Peyer's patch (tissue), 4 donors: ENCODE measurements at regions not wholly inside any gene's neighbourhood (a gene's known extent, or its start where the extent isn't known, plus 50 kb on each side); places are given as distances from the start of the nearest gene placed in this dataset.

ENCODE experiments used
- DNase-seq, 3 donors: peaks; one replicate each; pipeline ENCODE4 v3.0.0-alpha.2; 2017 to 2019
- H3K27ac ChIP-seq, 4 donors: fragments of 200-600 bp; sonication (generic); one replicate each; pipeline ENCODE4 v1.5.1; 2016 to 2019
- H3K27me3 ChIP-seq, 2 donors: fragments of 200-600 bp; sonication (generic); one replicate each; pipeline ENCODE4 v1.5.1; 2019
- H3K36me3 ChIP-seq, 3 donors: fragments of 200-600 bp; sonication (generic); one replicate each; pipeline ENCODE4 v1.5.1; 2016 to 2019
- H3K4me1 ChIP-seq, 4 donors: fragments of 200-600 bp; sonication (generic); one replicate each; pipeline ENCODE4 v1.5.1; 2016 to 2019
- H3K4me3 ChIP-seq, 4 donors: fragments of 200-600 bp; sonication (generic); 1 replicate in 3 of 4; 2 replicates in 1 of 4; pipeline ENCODE4 v1.5.1; 2016 to 2019; ENCODE audit warnings: mild to moderate bottlenecking in 1 of 4
- H3K9me3 ChIP-seq, 4 donors: fragments of 200-600 bp; sonication (generic); one replicate each; pipeline ENCODE4 v1.5.1; 2016 to 2019; ENCODE audit warnings: mild to moderate bottlenecking in 1 of 4
- CTCF ChIP-seq, 6 experiments: fragments of 450-650 bp in 4 of 6; fragments of 200-600 bp in 2 of 6; sonication (generic) in 1 of 6; IDR thresholded peaks; one replicate each; pipeline ENCODE4 v1.5.1; 2017 to 2019; ENCODE audit warnings: antibody characterized with exemption in 6 of 6, mild to moderate bottlenecking in 3 of 6, moderate library complexity in 1 of 6
- POLR2A ChIP-seq, 2 donors: fragments of 450-650 bp; IDR thresholded peaks; one replicate each; pipeline ENCODE4 v1.5.1; 2017; ENCODE audit warnings: antibody characterized with exemption in 2 of 2, mild to moderate bottlenecking in 2 of 2, moderate library complexity in 2 of 2

GRCh38 chr10:83182076-83182475, 957.2 kb upstream of the GHITM start:
- DNase-seq, result no peak
- no peaks in the 10 kb centered on the region for H3K36me3 ChIP-seq
- H3K27ac ChIP-seq, result no peak overlapping the region
- H3K27me3 ChIP-seq, result no peaks in the 10 kb centered on the region
- H3K4me1 ChIP-seq, result no peaks in the 10 kb centered on the region
- TF ChIP-seq CTCF (IDR thresholded peaks at IDR 0.05), result no peak
- TF ChIP-seq POLR2A (IDR thresholded peaks at IDR 0.05), result no peak
- H3K4me3 ChIP-seq, result no peak overlapping the region
- H3K9me3 ChIP-seq, result no peaks in the 10 kb centered on the region

- no peak overlapping the region for H3K4me3 ChIP-seq
Measured at GRCh38 chr10:83184641-83185040, 954.7 kb upstream of the GHITM start.

GRCh38 chr10:83190614-83191013, 948.7 kb upstream of the GHITM start:
- no peaks in the 10 kb centered on the region for H3K36me3 ChIP-seq
- TF ChIP-seq CTCF (IDR thresholded peaks at IDR 0.05) (no peak), POLR2A (IDR thresholded peaks at IDR 0.05) (no peak)

More at GRCh38 chr10:83184641-83185040, 954.7 kb upstream of the GHITM start:
- H3K36me3 ChIP-seq, result no peaks in the 10 kb centered on the region
- DNase-seq, result no peak
- no peak for TF ChIP-seq CTCF (IDR thresholded peaks at IDR 0.05)
- no peak for TF ChIP-seq POLR2A (IDR thresholded peaks at IDR 0.05)
- no peak overlapping the region for H3K27ac ChIP-seq
- H3K4me1 ChIP-seq, result no peaks in the 10 kb centered on the region
- no peaks in the 10 kb centered on the region for H3K27me3 ChIP-seq
- no peaks in the 10 kb centered on the region for H3K9me3 ChIP-seq

GRCh38 chr10:83193026-83193425, 946.3 kb upstream of the GHITM start:
- Histone ChIP-seq H3K36me3 (no peaks in the 10 kb centered on the region), H3K9me3 (no peaks in the 10 kb centered on the region), H3K4me1 (no peaks in the 10 kb centered on the region), H3K27ac (no peak overlapping the region), H3K27me3 (no peaks in the 10 kb centered on the region), H3K4me3 (no peak overlapping the region)
- DNase-seq, result no peak
- TF ChIP-seq POLR2A (IDR thresholded peaks at IDR 0.05) (no peak), CTCF (IDR thresholded peaks at IDR 0.05) (no peak)

More at GRCh38 chr10:83190614-83191013, 948.7 kb upstream of the GHITM start:
- Histone ChIP-seq H3K27ac (no peak overlapping the region), H3K4me3 (no peak overlapping the region), H3K27me3 (no peaks in the 10 kb centered on the region), H3K9me3 (no peaks in the 10 kb centered on the region), H3K4me1 (no peaks in the 10 kb centered on the region)
- no peak for DNase-seq

GRCh38 chr10:83195021-83195420, 944.3 kb upstream of the GHITM start:
- Histone ChIP-seq H3K36me3 (no peaks in the 10 kb centered on the region), H3K9me3 (no peaks in the 10 kb centered on the region)

More at GRCh38 chr10:83195021-83195420, 944.3 kb upstream of the GHITM start:
- Histone ChIP-seq H3K4me1 (no peaks in the 10 kb centered on the region), H3K27me3 (no peaks in the 10 kb centered on the region), H3K27ac (no peak overlapping the region), H3K4me3 (no peak overlapping the region)
- TF ChIP-seq POLR2A (IDR thresholded peaks at IDR 0.05) (no peak), CTCF (IDR thresholded peaks at IDR 0.05) (no peak)
- no peak for DNase-seq
